GM21423 (cell line): ENCODE measurements at regions not wholly inside any gene's neighbourhood (a gene's known extent, or its start where the extent isn't known, plus 50 kb on each side); places are given as distances from the start of the nearest gene placed in this dataset.
"Not testable (repeated sequence)": the region's sequence is repeated elsewhere in the genome, so short reads cannot be mapped to it uniquely, and the experiment has no call there.

Source experiments
- ATAC-seq: cut with Tn5 transposase; IDR thresholded peaks from one replicate; pipeline ENCODE4 v1.9.1; 2021; ENCODE audit warnings: mild to moderate bottlenecking, moderate library complexity; ENCODE audit not compliant: unreplicated experiment

DNA sequence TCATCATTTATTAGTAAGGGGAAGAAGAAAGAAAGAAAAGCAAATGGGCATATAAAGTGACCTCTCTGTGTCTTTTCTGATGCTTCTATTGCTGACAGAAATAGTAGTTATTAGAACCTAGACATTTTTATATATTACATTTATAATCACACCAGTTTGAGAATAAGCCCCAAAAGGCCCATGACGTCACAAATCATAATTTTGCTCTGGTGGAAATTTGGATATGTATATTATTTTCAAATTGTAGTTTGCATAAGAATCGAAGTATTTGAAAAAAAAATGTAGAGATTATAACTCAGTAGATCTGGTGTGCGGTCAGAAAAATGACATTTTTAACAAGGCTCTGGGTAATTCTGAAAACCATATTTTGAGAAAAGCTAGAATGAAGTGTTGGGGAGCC lies 101.2 kb upstream of the STEAP1 start:
- ATAC-seq: no peak

- no peak for ATAC-seq
These were observed 93.2 kb upstream of the STEAP1 start for GRCh38 chr7:90061077-90061476.

DNA sequence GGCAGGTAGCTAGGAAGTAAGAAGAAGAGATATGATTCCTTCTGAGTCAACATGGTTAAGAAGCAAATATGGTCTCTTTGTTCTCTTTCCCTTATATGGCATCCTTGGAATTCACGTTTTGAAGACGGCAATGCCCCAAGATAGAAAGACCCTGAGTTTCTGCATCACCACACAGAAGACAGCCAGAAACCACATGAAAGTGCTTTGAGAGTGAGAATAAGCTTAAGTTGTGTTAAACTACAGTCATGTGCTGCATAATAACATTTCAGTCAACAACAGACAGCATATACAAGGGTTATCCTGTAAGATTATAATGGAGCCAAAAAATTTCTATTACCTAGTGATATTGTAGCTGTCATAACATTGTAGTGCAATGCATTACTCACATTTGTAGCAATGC lies 89.9 kb upstream of the STEAP1 start:
- no peak for ATAC-seq

DNA sequence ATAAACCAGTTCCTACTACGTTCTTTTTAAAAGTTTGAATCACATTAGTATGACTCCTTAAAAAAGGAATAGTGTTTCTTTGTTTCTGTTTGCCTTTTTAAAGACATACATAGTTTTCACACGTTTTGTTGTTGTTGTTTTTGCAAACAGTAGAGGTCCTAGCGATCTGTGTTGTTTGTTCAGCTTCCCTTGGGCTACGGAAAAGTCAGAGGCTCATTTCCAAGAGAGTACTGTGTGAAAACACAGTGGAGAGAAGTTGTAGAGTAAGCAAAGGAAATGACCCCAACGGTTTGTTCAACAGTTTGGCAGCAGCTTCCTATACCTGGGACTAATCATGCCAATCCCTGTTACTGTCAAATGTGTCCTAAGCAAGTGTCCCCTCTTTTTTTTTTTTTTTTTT lies 87.1 kb upstream of the STEAP1 start:
- ATAC-seq: no peak

GRCh38 chr7:90070238-90070637 lies 84.0 kb upstream of the STEAP1 start:
- not testable (repeated sequence) for ATAC-seq

GRCh38 chr7:90078921-90079320 lies 75.3 kb upstream of the STEAP1 start:
- ATAC-seq: no peak

DNA sequence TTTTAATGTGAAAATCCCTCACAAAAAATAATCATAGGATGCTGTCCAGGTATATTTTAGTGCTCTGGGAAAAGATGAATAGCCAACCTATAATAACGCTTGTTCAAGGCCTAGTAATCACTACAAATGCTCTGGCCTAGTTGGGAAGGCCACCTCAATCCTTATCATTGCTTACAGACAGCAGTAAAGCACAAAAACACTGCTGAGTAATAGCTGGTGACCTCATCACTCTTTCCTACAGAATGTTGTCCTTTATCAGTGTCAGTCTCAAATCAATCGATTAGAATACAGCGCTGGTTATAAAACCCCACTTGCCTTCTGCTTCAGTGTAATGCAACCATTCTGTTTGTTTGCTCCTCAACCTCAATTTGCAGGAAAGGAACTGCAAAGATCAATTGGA lies 72.6 kb upstream of the STEAP1 start:
- no peak for ATAC-seq

DNA sequence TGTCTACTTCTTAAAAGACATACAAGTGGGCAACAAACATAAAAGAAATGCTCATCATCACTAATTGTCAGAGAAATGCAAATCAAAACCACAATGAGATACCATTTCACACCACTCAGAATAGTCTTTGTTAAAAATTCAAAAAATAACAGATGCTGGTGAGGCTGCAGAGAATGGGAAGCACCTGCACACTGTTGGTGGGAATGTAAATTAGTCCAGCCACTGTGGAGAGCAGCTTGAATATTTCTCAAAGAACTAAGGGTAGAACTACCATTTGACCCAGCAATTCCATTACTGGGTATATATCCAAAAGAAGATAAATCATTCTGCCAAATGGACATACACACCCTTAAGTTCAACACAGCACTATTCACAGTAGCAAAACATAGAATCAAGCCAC lies 61.8 kb upstream of the STEAP1 start:
- no peak for ATAC-seq

- no peak for ATAC-seq
These were observed 60.2 kb upstream of the STEAP1 start for GRCh38 chr7:90094030-90094429.
